GM12865 (cell line): ENCODE measurements at regions not wholly inside any gene's neighbourhood (a gene's known extent, or its start where the extent isn't known, plus 50 kb on each side); places are given as distances from the start of the nearest gene placed in this dataset.
A peak's percentile ranks its signal among the peaks of the same experiment; 100 is the strongest.

ENCODE experiments used
- DNase-seq: peaks from one replicate; pipeline ENCODE4 v3.0.0; 2010; ENCODE audit warnings: low read depth
- H3K4me3 ChIP-seq: 2 replicates; pipeline ENCODE4 v1.5.1; 2011; ENCODE audit warnings: mild to moderate bottlenecking, low read depth, low read length, control low read depth
- TF ChIP-seq, protein P1 (sequence below): IDR thresholded peaks from 2 replicates; pipeline ENCODE4 v1.5.1; 2011; ENCODE audit warnings: low read length, control low read depth, low read depth, inconsistent platforms; ENCODE audit not compliant: insufficient read depth; ENCODE audit errors: missing control alignments

DNA sequence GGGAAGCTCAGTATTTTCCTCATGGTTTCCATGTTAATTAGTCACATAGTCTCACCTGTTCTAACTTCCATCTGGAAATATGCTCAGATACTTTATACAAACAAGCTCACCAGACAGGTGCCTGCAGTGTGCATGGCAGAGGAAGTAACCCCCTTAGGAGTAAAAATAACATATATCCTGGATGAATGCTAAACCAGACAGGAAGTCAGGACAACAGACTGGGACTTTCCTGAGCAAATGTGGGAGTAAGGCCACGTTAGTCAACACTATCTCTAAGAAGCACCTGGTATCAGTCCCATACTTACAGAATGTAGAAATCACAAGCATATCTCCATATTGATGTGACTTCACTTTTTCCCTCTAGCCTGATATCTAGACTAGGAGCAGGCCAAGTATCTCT is 128.4 kb downstream of the SEC61B start:
- TF ChIP-seq, protein P1, sequence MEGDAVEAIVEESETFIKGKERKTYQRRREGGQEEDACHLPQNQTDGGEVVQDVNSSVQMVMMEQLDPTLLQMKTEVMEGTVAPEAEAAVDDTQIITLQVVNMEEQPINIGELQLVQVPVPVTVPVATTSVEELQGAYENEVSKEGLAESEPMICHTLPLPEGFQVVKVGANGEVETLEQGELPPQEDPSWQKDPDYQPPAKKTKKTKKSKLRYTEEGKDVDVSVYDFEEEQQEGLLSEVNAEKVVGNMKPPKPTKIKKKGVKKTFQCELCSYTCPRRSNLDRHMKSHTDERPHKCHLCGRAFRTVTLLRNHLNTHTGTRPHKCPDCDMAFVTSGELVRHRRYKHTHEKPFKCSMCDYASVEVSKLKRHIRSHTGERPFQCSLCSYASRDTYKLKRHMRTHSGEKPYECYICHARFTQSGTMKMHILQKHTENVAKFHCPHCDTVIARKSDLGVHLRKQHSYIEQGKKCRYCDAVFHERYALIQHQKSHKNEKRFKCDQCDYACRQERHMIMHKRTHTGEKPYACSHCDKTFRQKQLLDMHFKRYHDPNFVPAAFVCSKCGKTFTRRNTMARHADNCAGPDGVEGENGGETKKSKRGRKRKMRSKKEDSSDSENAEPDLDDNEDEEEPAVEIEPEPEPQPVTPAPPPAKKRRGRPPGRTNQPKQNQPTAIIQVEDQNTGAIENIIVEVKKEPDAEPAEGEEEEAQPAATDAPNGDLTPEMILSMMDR, result no peak
- no peak overlapping the region for H3K4me3 ChIP-seq
- DNase-seq, result no peak

DNA sequence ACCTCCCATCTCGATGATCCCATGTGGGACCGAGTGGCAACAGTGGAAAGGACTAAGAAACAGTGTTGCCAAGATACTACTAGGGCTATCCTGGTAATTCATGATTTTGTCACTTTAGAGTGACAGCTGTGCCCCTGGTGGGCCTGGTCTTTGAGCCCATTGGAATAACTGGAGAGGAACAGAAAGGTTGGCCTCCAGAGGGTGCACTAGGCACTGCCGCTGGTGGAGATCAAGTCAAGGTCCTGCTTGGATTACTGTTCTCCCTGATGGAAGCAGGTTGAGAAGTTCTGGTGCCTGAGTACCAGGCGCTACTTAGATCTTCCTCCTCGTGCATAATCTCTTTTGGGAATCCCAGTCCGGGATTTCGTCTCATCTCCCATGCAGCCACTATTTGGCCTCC is 129.6 kb downstream of the SEC61B start:
- TF ChIP-seq, protein P1, result no peak
- no peak overlapping the region for H3K4me3 ChIP-seq
- DNase-seq, result no peak

DNA sequence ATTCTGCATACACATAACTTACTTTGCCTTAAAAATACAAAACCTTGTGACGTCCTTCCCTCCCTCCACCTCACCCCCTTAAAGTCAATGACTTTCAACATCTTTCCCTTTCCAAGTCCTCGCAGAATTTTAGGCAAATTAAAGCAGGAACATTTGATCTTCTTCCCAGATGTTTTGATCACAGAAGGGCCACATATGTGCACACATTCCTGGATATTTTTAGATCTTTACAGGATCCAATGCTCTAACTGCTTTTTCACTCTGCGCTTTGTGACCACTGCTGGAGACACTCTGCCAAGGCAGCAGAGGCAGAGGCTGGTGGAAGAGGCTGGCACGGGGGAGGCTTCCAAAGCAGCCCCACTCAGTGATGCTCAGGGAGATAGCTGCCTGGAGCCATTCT is 130.7 kb downstream of the SEC61B start:
- H3K4me3 ChIP-seq, result no peak overlapping the region
- TF ChIP-seq, protein P1, result no peak
- no peak for DNase-seq

DNA sequence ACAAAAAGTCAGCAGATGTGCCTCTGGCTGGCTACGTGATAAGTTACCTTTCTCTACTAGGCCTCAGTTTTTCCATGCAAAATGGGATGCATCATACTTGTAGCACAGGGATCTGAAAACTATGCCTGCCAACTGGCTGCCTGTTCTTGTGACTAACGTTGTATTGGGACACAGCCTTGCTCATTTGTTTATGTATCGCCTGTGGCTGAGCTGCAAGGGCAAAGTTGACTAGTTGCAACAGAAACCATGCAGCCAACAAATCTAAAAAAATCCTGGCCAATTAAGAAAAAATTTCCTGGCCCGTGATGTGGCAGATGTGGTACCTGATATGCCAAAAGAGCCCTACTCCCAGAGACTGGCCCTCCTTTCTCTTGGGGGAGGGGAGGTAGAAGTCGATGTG is 131.3 kb downstream of the SEC61B start:
- H3K4me3 ChIP-seq, result no peak overlapping the region
- DNase-seq, result no peak
- TF ChIP-seq, protein P1, result no peak

DNA sequence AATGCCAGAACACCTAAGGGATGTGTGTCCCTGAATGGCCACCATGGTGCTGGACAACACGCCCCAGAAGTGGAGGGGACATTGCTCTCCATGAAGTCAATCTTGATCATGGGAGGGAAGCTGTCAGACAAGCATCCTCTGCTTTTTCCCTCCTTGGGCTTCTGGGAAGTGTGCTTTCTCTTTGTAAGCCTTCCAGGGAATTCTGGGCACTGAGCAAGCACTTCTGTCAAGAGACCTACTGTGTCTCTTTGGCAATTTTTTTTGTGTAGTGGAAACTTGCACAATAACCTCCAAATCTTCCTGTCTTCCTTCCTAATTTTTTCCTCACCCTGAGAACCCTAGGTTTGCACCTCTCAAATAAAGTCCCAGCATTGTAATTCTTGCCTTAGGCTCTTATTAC is 132.0 kb downstream of the SEC61B start:
- DNase-seq, result no peak
- H3K4me3 ChIP-seq, result no peak overlapping the region
- TF ChIP-seq, protein P1, result no peak

DNA sequence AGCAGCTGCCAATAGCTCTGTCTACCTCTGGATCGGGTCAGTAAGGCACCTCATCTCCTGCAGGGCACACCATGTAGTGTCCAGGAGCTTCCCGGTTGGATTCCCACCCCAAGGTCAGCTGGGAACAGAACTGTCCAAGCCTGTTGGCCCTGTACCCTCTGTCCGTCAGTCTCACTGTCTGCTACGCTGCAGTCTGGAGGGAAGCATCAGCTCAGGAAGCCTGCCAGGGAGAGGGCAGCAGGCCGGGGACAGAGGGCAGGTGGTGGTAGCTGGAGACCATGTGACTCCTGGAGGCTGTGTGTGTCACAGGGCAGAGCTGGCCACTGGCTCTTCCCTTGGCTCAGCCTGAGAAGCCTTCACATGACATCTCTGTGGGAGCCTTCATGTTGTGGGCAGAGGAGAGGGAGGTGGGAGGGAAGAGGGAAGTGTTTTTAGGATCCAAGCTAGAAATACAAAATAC is 134.5 kb downstream of the SEC61B start:
- TF ChIP-seq, protein P1, result no peak
- no peak for DNase-seq
- H3K4me3 ChIP-seq, result no peak overlapping the region

DNA sequence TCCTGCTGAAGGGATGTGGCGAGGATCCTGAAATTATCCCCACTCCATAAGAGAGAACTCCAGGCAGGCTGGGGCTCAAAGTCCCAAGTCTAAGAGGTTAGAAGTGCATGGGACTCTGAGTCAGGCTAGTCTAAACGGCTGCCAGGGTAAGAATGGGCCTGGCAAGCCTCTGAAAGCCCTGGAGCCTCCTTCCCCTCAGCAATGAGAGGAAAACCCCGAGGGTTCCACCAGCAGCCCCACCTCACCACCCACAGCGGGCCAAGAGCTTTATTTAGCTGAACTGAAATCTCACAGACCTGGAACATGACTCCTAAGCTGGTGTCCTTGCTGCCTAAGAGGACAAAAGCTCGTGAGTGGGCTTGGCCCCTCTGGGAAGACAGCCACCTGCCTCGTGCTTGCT is 135.5 kb downstream of the SEC61B start:
- TF ChIP-seq, protein P1, result no peak
- peak; percentile 13 for DNase-seq
- H3K4me3 ChIP-seq, result no peak overlapping the region
